ENCODE measurements at regions not wholly inside any gene's neighbourhood (a gene's known extent, or its start where the extent isn't known, plus 50 kb on each side); places are given as distances from the start of the nearest gene placed in this dataset.

DNA sequence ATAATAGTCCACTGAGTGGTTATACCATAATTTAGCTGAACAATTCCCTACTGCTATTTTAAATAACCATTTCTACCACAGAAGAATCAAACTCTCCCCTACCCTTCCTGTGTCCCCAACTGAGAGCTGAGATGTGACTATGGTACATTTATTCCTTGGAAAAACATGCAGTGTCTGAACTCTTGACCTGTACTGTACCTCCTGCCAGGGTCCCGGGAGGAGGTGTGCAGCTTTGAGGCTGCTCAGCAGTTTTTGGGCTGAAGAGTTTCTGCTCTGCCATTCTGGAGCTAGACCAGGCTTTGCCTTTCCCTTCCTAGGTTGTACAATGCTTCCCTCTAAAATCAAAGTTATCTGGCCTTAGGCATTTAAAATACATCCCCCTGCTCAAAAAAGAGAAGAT is 275.1 kb upstream of the SGK1 start:
- Histone ChIP-seq H3K27ac (no peak overlapping the region), H3K9me3 (no peaks in the 10 kb centered on the region), H3K36me3 (no peaks in the 10 kb centered on the region), H3K4me3 (replicated peaks in 1 of 3) (no peak overlapping the region), H3K4me1 (no peaks in the 10 kb centered on the region), H3K27me3 (no peaks in the 10 kb centered on the region)
- TF ChIP-seq POLR2A (IDR thresholded peaks at IDR 0.05) = no peak
- TF ChIP-seq, protein P1, sequence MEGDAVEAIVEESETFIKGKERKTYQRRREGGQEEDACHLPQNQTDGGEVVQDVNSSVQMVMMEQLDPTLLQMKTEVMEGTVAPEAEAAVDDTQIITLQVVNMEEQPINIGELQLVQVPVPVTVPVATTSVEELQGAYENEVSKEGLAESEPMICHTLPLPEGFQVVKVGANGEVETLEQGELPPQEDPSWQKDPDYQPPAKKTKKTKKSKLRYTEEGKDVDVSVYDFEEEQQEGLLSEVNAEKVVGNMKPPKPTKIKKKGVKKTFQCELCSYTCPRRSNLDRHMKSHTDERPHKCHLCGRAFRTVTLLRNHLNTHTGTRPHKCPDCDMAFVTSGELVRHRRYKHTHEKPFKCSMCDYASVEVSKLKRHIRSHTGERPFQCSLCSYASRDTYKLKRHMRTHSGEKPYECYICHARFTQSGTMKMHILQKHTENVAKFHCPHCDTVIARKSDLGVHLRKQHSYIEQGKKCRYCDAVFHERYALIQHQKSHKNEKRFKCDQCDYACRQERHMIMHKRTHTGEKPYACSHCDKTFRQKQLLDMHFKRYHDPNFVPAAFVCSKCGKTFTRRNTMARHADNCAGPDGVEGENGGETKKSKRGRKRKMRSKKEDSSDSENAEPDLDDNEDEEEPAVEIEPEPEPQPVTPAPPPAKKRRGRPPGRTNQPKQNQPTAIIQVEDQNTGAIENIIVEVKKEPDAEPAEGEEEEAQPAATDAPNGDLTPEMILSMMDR (IDR thresholded peaks at IDR 0.05) = no peak
- 59 to 63% methylated on average over 1 of the region's 1 CpG for WGBS, 2 donors
- DNase-seq = no peak
- intact Hi-C loops (cut with DNase I) = no loop called here

DNA sequence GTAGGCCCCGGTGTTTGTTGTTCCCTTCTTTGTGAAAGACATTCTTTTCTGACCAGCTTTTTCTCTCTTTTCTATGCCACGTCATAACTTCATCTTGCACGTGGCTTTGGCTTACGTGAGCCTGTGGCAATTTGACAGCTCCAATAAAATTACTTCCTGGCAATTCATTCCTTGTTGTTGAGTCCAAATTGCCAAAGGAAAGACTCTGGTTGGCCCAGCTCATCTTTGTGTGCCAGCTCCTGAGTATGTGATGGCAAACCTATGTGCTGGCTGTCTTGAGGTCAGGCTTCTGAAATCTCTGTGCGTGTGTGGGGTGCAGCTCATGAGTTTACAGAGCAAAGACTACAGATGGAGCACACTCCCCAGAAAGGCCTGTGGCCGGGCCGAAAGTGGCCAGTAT is 272.5 kb upstream of the SGK1 start:
- Histone ChIP-seq H3K4me1 (no peaks in the 10 kb centered on the region), H3K27ac (no peak overlapping the region), H3K27me3 (no peaks in the 10 kb centered on the region), H3K36me3 (no peaks in the 10 kb centered on the region), H3K9me3 (no peaks in the 10 kb centered on the region), H3K4me3 (replicated peaks in 1 of 3) (no peak overlapping the region)
- no peak for DNase-seq
- intact Hi-C loops (cut with DNase I) = no loop called here
- TF ChIP-seq POLR2A (IDR thresholded peaks at IDR 0.05) = no peak
- TF ChIP-seq, protein P1 (IDR thresholded peaks at IDR 0.05) = no peak
- WGBS, 2 donors = 92 to 93% methylated on average over 7 of the region's 7 CpGs

DNA sequence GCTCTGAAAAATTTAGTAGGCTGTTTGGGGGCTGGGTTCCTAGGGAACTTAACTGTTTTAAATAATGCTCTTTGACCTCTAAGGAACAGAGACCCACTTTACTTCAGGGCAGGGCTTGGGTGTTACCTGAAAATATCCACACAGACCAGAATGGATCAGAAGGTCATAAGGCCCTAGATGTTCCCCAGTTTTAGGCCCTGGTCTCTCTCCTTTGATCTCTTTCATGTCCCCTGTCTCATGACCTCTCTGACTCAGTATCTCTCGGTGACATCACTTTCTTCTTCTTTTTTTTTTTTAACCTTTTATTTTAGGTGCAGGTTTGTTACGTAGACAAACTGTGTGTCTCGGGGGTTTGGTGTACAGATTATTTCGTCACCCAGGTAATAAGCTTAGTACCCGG is 272.1 kb upstream of the SGK1 start:
- intact Hi-C loops (cut with DNase I) = no loop called here
- Histone ChIP-seq H3K4me1 (no peaks in the 10 kb centered on the region), H3K9me3 (no peaks in the 10 kb centered on the region), H3K4me3 (replicated peaks in 1 of 3) (no peak overlapping the region), H3K36me3 (no peaks in the 10 kb centered on the region), H3K27ac (no peak overlapping the region), H3K27me3 (no peaks in the 10 kb centered on the region)
- WGBS, 2 donors = 84 to 97% methylated on average over 5 of the region's 5 CpGs
- TF ChIP-seq POLR2A (IDR thresholded peaks at IDR 0.05) = no peak
- TF ChIP-seq, protein P1 (IDR thresholded peaks at IDR 0.05) = no peak
- no peak for DNase-seq

- TF ChIP-seq, protein P1 (IDR thresholded peaks at IDR 0.05) = no peak
- no peak for TF ChIP-seq POLR2A (IDR thresholded peaks at IDR 0.05)
- no peak for DNase-seq
- intact Hi-C loops (cut with DNase I) = no loop called here
- Histone ChIP-seq H3K4me1 (no peaks in the 10 kb centered on the region), H3K4me3 (replicated peaks in 1 of 3) (no peak overlapping the region), H3K9me3 (no peaks in the 10 kb centered on the region), H3K27ac (no peak overlapping the region), H3K27me3 (no peaks in the 10 kb centered on the region), H3K36me3 (no peaks in the 10 kb centered on the region)
- WGBS, 2 donors = 76 to 84% methylated on average over 5 of the region's 5 CpGs
Measured at GRCh38 chr6:134589512-134589911, 271.6 kb upstream of the SGK1 start.

DNA sequence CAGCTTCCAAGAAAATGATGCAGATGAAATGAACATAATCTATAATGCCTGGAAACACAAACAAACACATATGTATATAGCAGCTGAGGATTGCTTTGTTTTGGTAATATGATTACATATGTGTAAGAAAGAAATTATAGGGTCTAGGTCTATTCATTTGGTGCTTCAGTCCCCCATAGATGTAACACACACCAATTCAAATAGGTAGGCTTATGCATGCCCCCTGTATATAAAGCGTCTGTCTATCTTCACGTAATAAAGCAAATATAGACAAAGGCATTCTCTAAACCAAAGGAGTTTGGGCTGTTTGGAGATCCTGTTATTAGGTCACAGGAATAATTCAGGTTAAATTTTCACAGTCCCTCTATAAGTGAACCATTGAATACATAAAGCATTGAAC is 270.4 kb upstream of the SGK1 start:
- Histone ChIP-seq H3K4me1 (no peaks in the 10 kb centered on the region), H3K36me3 (no peaks in the 10 kb centered on the region), H3K4me3 (replicated peaks in 1 of 3) (no peak overlapping the region), H3K27ac (no peak overlapping the region), H3K9me3 (no peaks in the 10 kb centered on the region), H3K27me3 (no peaks in the 10 kb centered on the region)
- TF ChIP-seq, protein P1 (IDR thresholded peaks at IDR 0.05) = no peak
- no peak for TF ChIP-seq POLR2A (IDR thresholded peaks at IDR 0.05)
- 93 to 100% methylated on average over 2 of the region's 2 CpGs for WGBS, 2 donors
- DNase-seq = no peak
- intact Hi-C loops (cut with DNase I) = no loop called here
